ENCODE measurements at regions not wholly inside any gene's neighbourhood (a gene's known extent, or its start where the extent isn't known, plus 50 kb on each side); places are given as distances from the start of the nearest gene placed in this dataset.
A peak's percentile ranks its signal among the peaks of the same experiment; 100 is the strongest.

- no TSS peak for BruUV-seq (replicated peaks)
- CTCF ChIA-PET, result no interaction called here
- peaks cover 24% of the 10 kb centered on the region for H3K4me1 ChIP-seq (ENCODE audit: insufficient read depth, low read length, poor library complexity, severe bottlenecking)
- no peak overlapping the region for H3K4me3 ChIP-seq (ENCODE audit: low read depth, low read length, poor library complexity, severe bottlenecking)
- DNase-seq (ENCODE audit: low spot score), result no peak
- POLR2A ChIA-PET (ENCODE audit: low non-redundant PET), result interaction anchor here (0.8 kb wide), 1 partner anchor 347 kb away, joined by 4 read pairs; no protein-coding TSS in a partner anchor
- H3K36me3 ChIP-seq (ENCODE audit: insufficient read depth, low read length, poor library complexity, severe bottlenecking), result no peaks in the 10 kb centered on the region
- H3K27ac ChIP-seq (ENCODE audit: low read depth, low read length, poor library complexity, severe bottlenecking), result peak overlapping the region; percentile 68
- H3K27me3 ChIP-seq (replicated peaks; ENCODE audit: insufficient read depth, low read depth, low read length, poor library complexity), result no peaks in the 10 kb centered on the region
- H3K9me3 ChIP-seq (ENCODE audit: low read depth, low read length, poor library complexity, severe bottlenecking), result peaks cover 24% of the 10 kb centered on the region
- TF ChIP-seq, protein P1, sequence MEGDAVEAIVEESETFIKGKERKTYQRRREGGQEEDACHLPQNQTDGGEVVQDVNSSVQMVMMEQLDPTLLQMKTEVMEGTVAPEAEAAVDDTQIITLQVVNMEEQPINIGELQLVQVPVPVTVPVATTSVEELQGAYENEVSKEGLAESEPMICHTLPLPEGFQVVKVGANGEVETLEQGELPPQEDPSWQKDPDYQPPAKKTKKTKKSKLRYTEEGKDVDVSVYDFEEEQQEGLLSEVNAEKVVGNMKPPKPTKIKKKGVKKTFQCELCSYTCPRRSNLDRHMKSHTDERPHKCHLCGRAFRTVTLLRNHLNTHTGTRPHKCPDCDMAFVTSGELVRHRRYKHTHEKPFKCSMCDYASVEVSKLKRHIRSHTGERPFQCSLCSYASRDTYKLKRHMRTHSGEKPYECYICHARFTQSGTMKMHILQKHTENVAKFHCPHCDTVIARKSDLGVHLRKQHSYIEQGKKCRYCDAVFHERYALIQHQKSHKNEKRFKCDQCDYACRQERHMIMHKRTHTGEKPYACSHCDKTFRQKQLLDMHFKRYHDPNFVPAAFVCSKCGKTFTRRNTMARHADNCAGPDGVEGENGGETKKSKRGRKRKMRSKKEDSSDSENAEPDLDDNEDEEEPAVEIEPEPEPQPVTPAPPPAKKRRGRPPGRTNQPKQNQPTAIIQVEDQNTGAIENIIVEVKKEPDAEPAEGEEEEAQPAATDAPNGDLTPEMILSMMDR (conservative IDR thresholded peaks at IDR 0.05; ENCODE audit: low read depth, low read length), result no peak
- no peak for TF ChIP-seq EZH2 (IDR thresholded peaks at IDR 0.05; ENCODE audit: borderline replicate concordance, low read depth, low read length, poor library complexity, severe bottlenecking)
- intact Hi-C loops (cut with micrococcal nuclease; ENCODE audit: unreplicated experiment), result no loop called here
These were observed 869.4 kb downstream of the TYW1 start for GRCh38 chr7:67866054-67866453.

GRCh38 chr7:67866812-67867211 is 870.2 kb downstream of the TYW1 start:
- BruUV-seq (replicated peaks), result no TSS peak
- intact Hi-C loops (cut with micrococcal nuclease; ENCODE audit: unreplicated experiment), result no loop called here

DNA sequence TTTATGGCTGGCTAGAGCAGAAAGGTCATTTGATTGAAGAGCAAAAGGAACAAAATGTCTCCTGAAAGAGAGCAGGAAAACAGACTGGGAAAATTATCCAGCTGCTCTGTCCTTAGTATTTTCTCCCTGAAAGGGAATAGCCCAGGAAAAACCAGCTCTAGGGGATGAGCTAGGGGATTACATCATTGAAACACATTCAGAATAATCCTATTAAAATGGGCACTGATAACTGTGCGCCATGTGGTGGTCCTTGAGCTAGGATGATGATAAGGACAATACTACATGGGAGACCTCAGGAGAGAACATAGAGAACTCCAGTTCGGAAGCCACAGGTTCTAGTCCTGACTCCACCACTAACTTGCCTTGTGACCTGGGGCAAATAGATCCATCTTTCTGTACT is 873.8 kb downstream of the TYW1 start:
- CTCF ChIA-PET, result no interaction called here
- H3K27ac ChIP-seq (ENCODE audit: low read depth, low read length, poor library complexity, severe bottlenecking), result no peak overlapping the region
- DNase-seq (ENCODE audit: low spot score), result no peak
- no TSS peak for BruUV-seq (replicated peaks)
- H3K9me3 ChIP-seq (ENCODE audit: low read depth, low read length, poor library complexity, severe bottlenecking), result no peaks in the 10 kb centered on the region
- no peak overlapping the region for H3K4me3 ChIP-seq (ENCODE audit: low read depth, low read length, poor library complexity, severe bottlenecking)
- POLR2A ChIA-PET (ENCODE audit: low non-redundant PET), result no interaction called here
- no peak for TF ChIP-seq EZH2 (IDR thresholded peaks at IDR 0.05; ENCODE audit: borderline replicate concordance, low read depth, low read length, poor library complexity, severe bottlenecking)
- TF ChIP-seq, protein P1 (conservative IDR thresholded peaks at IDR 0.05; ENCODE audit: low read depth, low read length), result no peak
- H3K36me3 ChIP-seq (ENCODE audit: insufficient read depth, low read length, poor library complexity, severe bottlenecking), result no peaks in the 10 kb centered on the region
- intact Hi-C loops (cut with micrococcal nuclease; ENCODE audit: unreplicated experiment), result no loop called here
- H3K27me3 ChIP-seq (replicated peaks; ENCODE audit: insufficient read depth, low read depth, low read length, poor library complexity), result no peaks in the 10 kb centered on the region
- H3K4me1 ChIP-seq (ENCODE audit: insufficient read depth, low read length, poor library complexity, severe bottlenecking), result peaks cover 12% of the 10 kb centered on the region

More at GRCh38 chr7:67866812-67867211, 870.2 kb downstream of the TYW1 start:
- Histone ChIP-seq H3K27ac (ENCODE audit: low read depth, low read length, poor library complexity, severe bottlenecking) (no peak overlapping the region), H3K36me3 (ENCODE audit: insufficient read depth, low read length, poor library complexity, severe bottlenecking) (no peaks in the 10 kb centered on the region), H3K4me3 (ENCODE audit: low read depth, low read length, poor library complexity, severe bottlenecking) (no peak overlapping the region), H3K4me1 (ENCODE audit: insufficient read depth, low read length, poor library complexity, severe bottlenecking) (peaks cover 24% of the 10 kb centered on the region), H3K27me3 (replicated peaks; ENCODE audit: insufficient read depth, low read depth, low read length, poor library complexity) (no peaks in the 10 kb centered on the region), H3K9me3 (ENCODE audit: low read depth, low read length, poor library complexity, severe bottlenecking) (peaks cover 16% of the 10 kb centered on the region)
- no peak for TF ChIP-seq EZH2 (IDR thresholded peaks at IDR 0.05; ENCODE audit: borderline replicate concordance, low read depth, low read length, poor library complexity, severe bottlenecking)
- TF ChIP-seq, protein P1 (conservative IDR thresholded peaks at IDR 0.05; ENCODE audit: low read depth, low read length), result no peak
- ChIA-PET CTCF (no interaction called here), POLR2A (ENCODE audit: low non-redundant PET) (no interaction called here)
- no peak for DNase-seq (ENCODE audit: low spot score)

Measured in A673 (cell line).